ENCODE measurements at regions not wholly inside any gene's neighbourhood (a gene's known extent, or its start where the extent isn't known, plus 50 kb on each side); places are given as distances from the start of the nearest gene placed in this dataset.

DNA sequence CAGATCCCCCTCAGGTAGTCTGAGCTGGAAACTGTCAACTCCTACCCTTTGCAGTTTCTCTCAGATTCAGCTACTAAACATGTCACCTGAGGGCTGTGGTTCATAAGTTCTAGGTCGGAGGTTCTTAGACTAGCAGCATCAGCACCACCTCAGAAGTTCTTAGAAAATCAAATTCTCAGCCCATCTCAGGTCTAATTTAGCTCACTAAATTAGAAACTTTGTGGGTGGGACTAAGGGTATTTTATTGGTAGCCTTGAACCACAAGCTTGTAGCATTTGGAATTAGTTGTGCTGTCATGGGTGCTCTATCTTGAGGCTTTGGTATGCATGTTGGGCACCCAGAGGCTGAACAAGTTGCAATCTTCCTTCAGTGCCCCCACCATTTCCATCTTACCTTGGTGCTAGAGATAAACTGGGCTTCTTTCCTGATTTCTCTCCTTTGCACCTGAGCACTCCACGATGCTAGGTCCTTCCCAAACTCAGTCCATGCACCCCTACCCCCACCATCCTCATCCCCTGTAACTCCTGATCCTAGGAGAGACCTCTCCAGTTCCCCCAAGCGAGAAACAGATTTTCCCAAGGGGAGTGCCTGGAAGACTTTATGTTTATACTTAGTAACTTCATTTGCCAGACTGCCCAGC lies 54.2 kb downstream of the S1PR1 start:
- no peak for DNase-seq

- DNase-seq: no peak
These were observed 55.0 kb downstream of the S1PR1 start for GRCh38 chr1:101291562-101292380.

DNA sequence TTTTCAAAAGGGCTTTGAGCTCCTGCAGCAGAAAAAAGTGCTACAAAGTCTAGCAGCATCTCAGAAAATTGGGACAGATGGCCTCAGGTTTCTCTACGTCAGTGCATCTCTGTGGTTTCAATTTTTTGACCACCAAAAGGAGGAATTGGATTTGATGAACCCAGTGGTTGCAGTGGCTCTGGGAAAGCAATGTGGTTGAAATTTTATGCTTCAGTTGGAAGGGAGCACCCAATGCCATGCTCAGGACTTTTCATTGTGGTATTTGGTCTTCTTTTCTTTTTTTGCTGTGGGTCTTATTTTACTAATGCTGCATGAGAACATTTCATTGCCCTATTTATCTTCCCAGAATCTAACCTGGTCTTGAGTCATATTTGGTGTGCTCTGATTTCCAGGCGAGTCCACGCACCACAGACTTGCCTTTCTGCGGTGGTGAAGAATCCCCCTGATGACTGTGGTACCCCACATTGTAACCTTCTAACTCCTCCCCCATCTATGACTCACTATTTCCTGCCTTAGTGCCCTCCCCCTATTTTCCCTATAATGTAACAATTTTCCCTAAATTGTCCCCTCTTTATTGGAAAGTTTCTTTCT lies 56.7 kb downstream of the S1PR1 start:
- DNase-seq: no peak

- no peak for DNase-seq
These were observed 58.4 kb downstream of the S1PR1 start for GRCh38 chr1:101295209-101295608.

DNA sequence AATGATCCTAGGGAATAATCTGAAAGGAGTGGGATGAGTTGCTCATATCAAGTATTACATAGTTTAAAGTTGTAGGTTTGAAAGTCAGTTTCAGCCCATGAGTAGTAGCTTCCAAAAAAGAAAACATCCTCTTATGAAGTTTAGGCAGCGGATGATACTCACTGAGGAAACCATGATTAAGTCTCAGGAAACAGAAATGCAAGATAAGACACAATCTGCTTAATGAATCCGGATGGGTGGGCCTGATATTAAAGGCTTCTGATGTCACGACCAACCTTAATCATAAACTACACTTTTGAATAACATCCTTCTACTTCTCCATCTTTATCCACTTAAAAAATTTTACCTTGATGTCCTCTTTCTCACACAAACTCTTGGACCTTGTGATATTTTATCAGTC lies 61.8 kb downstream of the S1PR1 start:
- no peak for DNase-seq

- DNase-seq: no peak
These were observed 62.3 kb downstream of the S1PR1 start for GRCh38 chr1:101299141-101299540.

DNA sequence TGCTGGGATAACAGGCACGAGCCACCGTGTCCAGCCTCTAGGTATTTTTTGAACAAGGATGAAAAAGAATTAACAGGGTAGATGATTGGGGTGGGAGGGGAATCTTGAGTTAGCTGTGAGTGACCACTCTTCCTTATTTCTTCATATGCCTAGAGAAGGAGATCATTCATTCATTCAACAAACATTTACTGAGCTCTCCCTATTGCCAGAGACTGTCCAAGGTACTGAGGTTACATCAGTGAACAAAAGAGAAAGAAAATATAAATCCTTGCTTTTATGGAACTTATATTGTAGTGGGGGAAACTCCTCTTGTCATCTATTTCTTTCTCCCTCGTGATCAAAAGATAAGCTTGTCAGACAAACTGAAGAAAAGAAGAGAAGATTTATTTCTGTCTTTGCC lies 62.9 kb downstream of the S1PR1 start:
- DNase-seq: no peak

GRCh38 chr1:101300916-101301315 lies 64.1 kb downstream of the S1PR1 start:
- DNase-seq: no peak

GRCh38 chr1:101301446-101302057 lies 64.7 kb downstream of the S1PR1 start:
- no peak for DNase-seq

GRCh38 chr1:101302831-101303511 lies 66.2 kb downstream of the S1PR1 start:
- no peak for DNase-seq

DNA sequence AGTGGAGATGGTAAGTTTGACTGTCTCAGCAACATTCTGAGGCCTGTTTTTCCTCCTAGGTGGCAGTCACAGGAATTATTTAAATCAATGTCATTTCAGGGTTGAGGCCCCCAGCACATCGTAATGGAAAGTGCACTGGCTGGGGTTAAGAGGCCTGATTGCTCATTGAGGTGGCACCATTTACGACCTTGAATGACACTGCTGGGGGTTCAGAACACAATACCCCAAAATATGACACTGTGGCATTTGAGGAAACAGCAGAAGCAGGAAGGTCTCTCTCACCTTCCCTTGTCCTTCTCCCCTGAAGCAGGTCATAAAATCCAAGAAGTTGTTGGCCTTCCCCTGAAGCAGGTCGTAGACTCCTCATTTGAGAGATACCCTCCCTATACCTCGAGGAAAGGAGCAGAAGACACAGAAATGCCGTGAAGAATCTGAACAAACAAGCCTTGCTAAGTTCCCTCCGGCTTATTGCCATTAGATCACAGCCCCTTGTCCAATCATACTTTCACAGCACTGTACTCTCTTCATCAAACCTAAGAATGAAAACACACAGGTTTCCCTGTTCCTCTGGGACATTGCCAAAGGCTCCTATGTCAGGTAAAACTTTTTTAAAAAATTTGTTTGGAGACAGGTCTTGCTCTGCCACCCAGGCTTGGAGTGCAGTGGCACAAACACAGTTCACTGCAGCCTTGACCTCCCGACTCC lies 71.3 kb downstream of the S1PR1 start:
- no peak for DNase-seq

DNA sequence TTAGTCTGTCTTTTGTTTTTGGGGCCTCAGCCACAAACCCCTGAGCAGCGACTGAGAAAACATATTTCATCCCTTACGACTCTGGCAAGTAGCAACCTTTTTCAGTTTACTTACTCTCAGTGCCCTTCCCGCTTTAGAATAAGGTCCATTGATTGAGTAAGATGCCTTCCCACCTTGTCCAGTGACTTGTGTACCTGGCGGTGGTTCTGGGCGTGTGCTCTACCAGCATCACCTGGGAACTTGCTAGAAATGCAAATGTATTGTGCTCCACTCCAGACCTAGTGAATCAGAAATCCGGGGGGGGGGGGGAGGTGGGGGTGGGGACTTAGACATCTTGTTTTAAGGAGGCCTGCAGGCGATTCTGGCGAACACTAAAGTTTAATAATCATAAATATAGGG lies 72.1 kb downstream of the S1PR1 start:
- peak; percentile 54 for DNase-seq

DNA sequence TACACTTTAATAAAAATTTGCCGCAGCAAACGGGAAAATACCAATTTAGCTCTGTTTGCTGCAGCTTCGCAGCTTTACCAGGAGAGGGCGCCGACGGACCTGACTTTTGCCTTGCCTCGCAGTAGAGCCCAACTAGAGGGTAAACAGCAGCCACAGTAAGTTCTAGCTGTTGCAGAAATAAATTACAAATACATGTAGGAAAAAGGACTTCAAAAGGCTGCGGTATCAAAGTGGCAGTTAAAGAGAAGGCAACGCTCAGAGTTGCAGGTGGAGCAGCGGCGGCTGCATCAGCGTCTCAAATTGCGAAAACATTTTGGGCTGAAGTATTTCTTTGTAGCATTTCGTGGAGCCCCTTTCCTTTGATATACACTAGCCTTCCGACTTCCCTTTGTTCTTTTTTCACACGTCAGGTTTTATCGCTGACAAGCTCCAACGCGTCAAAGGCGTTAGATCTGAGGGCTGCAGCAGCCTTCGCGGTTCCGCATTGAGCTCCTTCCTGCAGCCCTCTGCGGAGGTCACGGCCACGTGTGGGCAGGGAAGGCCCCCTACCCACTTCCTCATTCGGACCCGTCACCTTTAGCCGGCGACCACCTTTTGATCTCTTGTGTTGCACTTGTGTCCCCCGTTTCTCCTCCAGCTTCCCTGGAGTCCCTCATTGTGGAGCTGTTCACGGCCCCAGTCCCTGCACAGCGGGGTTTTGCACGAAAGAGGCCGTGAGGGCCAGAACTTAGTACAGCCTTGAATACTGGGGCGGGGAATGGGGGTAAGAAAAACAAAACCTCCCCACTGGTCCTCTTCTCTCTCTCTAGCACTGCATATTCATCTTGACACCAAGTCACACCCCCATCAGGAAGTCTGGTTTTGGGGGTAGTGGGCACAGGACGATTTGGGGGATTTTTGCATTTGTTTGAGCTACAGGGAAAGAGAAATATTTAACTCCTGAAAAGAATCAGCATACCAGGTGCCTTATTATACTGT lies 72.8 kb downstream of the S1PR1 start:
- peak; percentile 73 for DNase-seq

- DNase-seq: no peak
These were observed 73.7 kb downstream of the S1PR1 start for GRCh38 chr1:101310506-101310905.

DNA sequence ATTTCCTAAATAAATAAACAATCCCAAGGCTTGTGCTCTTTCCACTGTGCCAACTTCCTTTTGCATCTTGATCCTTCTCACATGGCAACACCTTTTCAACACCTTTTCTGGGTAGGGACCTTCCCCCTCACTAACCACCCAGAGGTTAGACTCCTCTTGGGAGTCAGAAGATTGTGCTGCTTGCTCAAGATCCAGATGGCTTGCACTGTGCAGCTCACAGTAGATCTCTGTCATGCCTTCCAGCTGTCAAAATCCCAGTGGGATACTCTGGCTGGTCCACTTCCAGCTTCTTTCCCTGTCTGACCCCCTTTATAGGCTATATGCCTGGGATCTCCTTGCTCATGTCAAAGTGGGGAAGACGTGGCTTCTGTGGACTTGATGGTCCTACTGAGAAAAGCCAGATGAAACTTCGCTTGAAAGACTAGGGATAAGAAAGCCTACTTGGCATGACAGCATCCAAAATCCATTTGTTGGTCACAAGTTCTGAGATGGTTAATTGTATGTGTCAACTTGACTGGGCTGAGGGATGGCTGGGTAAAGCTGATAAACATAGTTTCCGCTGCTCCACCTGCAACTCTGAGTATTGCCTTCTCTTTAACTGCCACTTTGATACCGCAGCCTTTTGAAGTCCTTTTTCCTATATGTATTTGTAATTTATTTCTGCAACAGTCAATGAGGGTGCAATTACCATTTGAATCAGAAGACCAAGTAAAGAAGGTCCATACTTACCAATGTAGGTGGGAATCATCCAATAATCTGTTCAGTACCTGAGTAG lies 74.5 kb downstream of the S1PR1 start:
- DNase-seq: no peak

- DNase-seq: no peak
These were observed 75.3 kb downstream of the S1PR1 start for GRCh38 chr1:101312147-101312546.

DNA sequence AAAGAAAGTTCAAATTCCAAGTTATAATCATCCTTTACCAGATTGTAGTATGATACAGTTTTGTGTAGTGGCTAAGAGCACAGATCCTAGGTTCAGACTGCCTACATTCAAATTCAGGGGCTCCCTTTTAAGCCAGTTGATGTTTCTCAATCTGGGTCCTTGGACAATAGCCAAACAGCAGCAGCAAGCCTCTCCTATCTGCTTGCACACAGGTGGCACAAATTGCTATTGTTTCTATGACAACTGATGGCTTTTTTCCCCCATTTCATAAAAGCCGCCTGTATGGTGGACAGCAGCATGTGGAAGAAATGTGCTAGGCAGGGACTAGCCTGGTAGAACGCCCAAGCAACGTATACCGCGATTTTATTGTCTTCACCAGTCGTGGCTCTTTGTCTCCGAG lies 76.5 kb downstream of the S1PR1 start:
- DNase-seq: no peak

- no peak for DNase-seq
These were observed 77.4 kb downstream of the S1PR1 start for GRCh38 chr1:101314244-101314643.

DNA sequence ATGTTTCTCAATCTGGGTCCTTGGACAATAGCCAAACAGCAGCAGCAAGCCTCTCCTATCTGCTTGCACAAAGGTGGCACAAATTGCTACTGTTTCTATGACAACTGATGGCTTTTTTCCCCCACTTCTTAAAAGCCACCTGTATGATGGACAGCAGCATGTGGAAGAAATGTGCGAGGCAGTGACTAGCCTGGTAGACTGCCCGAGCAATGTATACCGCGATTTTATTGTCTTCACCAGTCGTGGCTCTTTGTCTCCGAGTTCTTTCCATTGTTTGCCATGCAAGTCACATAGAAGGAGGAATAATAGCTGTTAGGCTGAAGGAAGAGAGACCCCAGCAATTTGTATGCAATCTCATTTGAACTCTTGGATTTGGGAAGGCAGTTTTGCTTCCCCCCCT lies 79.4 kb downstream of the S1PR1 start:
- DNase-seq: peak; percentile 76

DNA sequence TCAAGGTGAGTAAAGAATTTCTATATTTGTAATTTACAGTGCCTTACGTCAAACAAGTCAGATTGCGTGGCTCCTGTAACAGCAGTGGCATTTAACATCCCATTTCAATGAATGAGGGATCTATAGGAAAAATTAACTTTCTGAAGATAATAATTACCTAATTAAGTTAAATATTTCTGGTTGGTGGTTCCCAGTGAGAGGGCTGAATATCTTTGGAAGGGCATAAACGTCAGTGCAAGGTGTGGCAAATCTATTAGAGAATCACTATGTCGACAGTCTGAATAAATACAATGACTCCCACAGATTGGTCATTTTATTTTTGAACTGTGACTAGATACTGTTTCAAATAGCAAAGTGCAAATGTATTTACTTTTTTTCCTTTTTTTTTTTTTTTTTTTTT lies 80.0 kb downstream of the S1PR1 start:
- DNase-seq: no peak

- DNase-seq: no peak
These were observed 80.8 kb downstream of the S1PR1 start for GRCh38 chr1:101317590-101317989.

Measured in NCI-H345 (cell line).